ENCODE measurements at regions not wholly inside any gene's neighbourhood (a gene's known extent, or its start where the extent isn't known, plus 50 kb on each side); places are given as distances from the start of the nearest gene placed in this dataset.

DNA sequence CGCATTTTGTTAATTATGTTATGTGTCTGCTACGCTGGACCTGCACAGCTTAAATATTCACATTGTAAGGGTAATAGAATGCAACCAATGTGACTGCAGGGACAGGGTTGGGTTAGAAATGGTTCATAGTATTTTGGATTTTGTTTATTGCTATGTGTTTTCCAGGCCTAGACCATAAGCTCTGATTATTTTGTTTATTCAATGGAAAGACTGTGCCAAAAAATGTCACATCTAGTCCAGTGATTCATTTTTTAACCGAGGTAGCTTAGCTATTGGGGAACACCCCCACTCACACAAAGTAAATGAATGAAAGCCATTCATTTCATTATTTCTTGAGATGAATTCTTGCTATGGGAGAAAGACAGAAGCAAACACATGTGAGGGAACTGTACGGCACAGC lies 516.5 kb upstream of the ANKRD30A start:
- TF ChIP-seq, protein P1, sequence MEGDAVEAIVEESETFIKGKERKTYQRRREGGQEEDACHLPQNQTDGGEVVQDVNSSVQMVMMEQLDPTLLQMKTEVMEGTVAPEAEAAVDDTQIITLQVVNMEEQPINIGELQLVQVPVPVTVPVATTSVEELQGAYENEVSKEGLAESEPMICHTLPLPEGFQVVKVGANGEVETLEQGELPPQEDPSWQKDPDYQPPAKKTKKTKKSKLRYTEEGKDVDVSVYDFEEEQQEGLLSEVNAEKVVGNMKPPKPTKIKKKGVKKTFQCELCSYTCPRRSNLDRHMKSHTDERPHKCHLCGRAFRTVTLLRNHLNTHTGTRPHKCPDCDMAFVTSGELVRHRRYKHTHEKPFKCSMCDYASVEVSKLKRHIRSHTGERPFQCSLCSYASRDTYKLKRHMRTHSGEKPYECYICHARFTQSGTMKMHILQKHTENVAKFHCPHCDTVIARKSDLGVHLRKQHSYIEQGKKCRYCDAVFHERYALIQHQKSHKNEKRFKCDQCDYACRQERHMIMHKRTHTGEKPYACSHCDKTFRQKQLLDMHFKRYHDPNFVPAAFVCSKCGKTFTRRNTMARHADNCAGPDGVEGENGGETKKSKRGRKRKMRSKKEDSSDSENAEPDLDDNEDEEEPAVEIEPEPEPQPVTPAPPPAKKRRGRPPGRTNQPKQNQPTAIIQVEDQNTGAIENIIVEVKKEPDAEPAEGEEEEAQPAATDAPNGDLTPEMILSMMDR (conservative IDR thresholded peaks at IDR 0.05), result no peak
- no peak for TF ChIP-seq ZFX (IDR thresholded peaks at IDR 0.05)

Data from C4-2B (cell line).